Endothelial cell of umbilical vein (primary cell): ENCODE measurements at regions not wholly inside any gene's neighbourhood (a gene's known extent, or its start where the extent isn't known, plus 50 kb on each side); places are given as distances from the start of the nearest gene placed in this dataset.

Source experiments
- CTCF ChIP-seq, 2 donors: IDR thresholded peaks; 1 replicate in 1 of 2; 2 replicates in 1 of 2; pipeline ENCODE4 v1.5.1; 2011; ENCODE audit warnings: low read length in 2 of 2, mild to moderate bottlenecking in 2 of 2, moderate library complexity in 2 of 2, control low read depth in 1 of 2, inconsistent platforms in 1 of 2, low read depth in 1 of 2; ENCODE audit not compliant: insufficient read depth in 1 of 2; ENCODE audit errors: extremely low read depth in 1 of 2
- EZH2 ChIP-seq: IDR thresholded peaks from 2 replicates; pipeline ENCODE4 v1.6.1; 2012; ENCODE audit warnings: borderline replicate concordance, low read depth, mild to moderate bottlenecking, moderate library complexity, low read length, inconsistent platforms; ENCODE audit not compliant: severe bottlenecking
- FOS ChIP-seq: IDR thresholded peaks from 2 replicates; pipeline ENCODE4 v1.6.1; 2011; ENCODE audit warnings: mild to moderate bottlenecking, low read length, moderate library complexity, borderline replicate concordance; ENCODE audit not compliant: insufficient read depth
- GATA2 ChIP-seq: IDR thresholded peaks from 2 replicates; pipeline ENCODE4 v1.7.0; 2011; ENCODE audit warnings: low read depth, mild to moderate bottlenecking, moderate library complexity, mixed read lengths, low read length; ENCODE audit not compliant: insufficient read length, insufficient read depth
- JUN ChIP-seq: IDR thresholded peaks from 2 replicates; pipeline ENCODE4 v1.6.1; 2011; ENCODE audit warnings: borderline replicate concordance, low read depth; ENCODE audit not compliant: insufficient read length, insufficient read depth
- MAX ChIP-seq: IDR thresholded peaks from 2 replicates; pipeline ENCODE4 v1.6.1; 2011; ENCODE audit not compliant: insufficient read depth, insufficient read length
- POLR2A ChIP-seq: IDR thresholded peaks from 2 replicates; pipeline ENCODE4 v1.6.1; 2012; ENCODE audit warnings: low read depth, mild to moderate bottlenecking, control low read depth, low read length
- POLR2AphosphoS5 ChIP-seq: IDR thresholded peaks from 2 replicates; pipeline ENCODE4 v1.6.1; 2012; ENCODE audit warnings: low read depth, mild to moderate bottlenecking, control low read depth, low read length, moderate library complexity; ENCODE audit not compliant: insufficient read depth

DNA sequence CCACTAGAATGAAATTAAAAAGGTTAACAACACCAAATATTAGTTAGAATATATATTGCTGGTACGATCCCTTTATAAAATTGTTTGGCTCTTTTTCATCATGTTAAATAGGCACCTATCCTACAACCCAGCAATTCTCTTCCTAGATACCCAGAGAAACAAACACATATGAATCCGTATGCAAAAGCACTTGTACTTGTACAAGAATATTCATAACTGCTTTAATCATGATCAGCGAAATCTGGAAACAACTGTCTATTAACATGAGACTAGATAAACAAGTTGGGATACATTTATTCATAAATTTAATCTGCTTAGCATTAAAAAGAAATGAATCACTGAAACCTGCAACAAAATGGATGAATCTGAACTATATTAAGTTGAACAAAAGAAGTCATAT lies 113.7 kb upstream of the MAP1B start:
- no peak for TF ChIP-seq CTCF (IDR thresholded peaks at IDR 0.05; ENCODE audit: extremely low read depth in 1 of 2, insufficient read depth in 1 of 2, low read depth in 1 of 2, low read length in 2 of 2)
- no peak for TF ChIP-seq EZH2
- TF ChIP-seq FOS: no peak
- no peak for TF ChIP-seq POLR2AphosphoS5
- no peak for TF ChIP-seq POLR2A
- TF ChIP-seq MAX: no peak
- TF ChIP-seq GATA2: no peak
- TF ChIP-seq JUN: no peak
